H1 (cell line): ENCODE measurements at regions not wholly inside any gene's neighbourhood (a gene's known extent, or its start where the extent isn't known, plus 50 kb on each side); places are given as distances from the start of the nearest gene placed in this dataset.

Experiments
- HDAC2 ChIP-seq, 2 experiments: fragments of 300-600 bp in 1 of 2; sonication (generic) in 1 of 2; IDR thresholded peaks; 2 replicates each; pipeline ENCODE4 v1.6.1; 2011 to 2012; ENCODE audit warnings: low read depth in 2 of 2, low read length in 2 of 2, mild to moderate bottlenecking in 2 of 2, moderate library complexity in 2 of 2, borderline replicate concordance in 1 of 2, inconsistent platforms in 1 of 2

DNA sequence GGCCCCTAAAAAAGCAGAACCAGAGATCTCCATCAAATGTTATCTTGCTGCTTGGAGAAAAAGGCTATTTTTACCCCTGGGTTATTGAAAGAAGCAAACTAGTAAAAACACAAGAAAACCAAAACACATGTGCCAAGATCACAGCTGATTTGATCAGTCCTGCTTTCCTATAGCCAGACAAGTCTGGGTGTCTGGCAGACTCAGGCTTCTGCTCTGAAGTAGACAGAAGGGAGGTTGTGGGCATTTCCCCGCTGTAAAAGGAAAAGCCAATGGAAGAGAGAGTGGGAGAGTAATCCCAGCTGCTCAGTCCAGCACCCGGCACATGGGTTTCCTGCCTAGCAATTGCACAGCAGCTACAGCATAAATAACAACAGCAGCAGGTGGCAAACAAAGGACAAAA, 177.9 kb downstream of the PHLDA1 start (continued):
- TF ChIP-seq HDAC2 (IDR thresholded peaks at IDR 0.05; ENCODE audit: borderline replicate concordance in 1 of 2, low read depth in 2 of 2, low read length in 2 of 2), result no peak
